ENCODE measurements at regions not wholly inside any gene's neighbourhood (a gene's known extent, or its start where the extent isn't known, plus 50 kb on each side); places are given as distances from the start of the nearest gene placed in this dataset.

GRCh38 chr6:73984571-73985210 lies 288.7 kb downstream of the CD109 start:
- TF ChIP-seq, protein P1, sequence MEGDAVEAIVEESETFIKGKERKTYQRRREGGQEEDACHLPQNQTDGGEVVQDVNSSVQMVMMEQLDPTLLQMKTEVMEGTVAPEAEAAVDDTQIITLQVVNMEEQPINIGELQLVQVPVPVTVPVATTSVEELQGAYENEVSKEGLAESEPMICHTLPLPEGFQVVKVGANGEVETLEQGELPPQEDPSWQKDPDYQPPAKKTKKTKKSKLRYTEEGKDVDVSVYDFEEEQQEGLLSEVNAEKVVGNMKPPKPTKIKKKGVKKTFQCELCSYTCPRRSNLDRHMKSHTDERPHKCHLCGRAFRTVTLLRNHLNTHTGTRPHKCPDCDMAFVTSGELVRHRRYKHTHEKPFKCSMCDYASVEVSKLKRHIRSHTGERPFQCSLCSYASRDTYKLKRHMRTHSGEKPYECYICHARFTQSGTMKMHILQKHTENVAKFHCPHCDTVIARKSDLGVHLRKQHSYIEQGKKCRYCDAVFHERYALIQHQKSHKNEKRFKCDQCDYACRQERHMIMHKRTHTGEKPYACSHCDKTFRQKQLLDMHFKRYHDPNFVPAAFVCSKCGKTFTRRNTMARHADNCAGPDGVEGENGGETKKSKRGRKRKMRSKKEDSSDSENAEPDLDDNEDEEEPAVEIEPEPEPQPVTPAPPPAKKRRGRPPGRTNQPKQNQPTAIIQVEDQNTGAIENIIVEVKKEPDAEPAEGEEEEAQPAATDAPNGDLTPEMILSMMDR (CRISPR knock-in tag; IDR thresholded peaks at IDR 0.05) = no peak
- no peak for TF ChIP-seq RELA (CRISPR knock-in tag; IDR thresholded peaks at IDR 0.05)
- no peak for TF ChIP-seq IRF2 (CRISPR knock-in tag; IDR thresholded peaks at IDR 0.05)

Data from HepG2 (cell line).